IMR-90 (cell line): ENCODE measurements at regions not wholly inside any gene's neighbourhood (a gene's known extent, or its start where the extent isn't known, plus 50 kb on each side); places are given as distances from the start of the nearest gene placed in this dataset.

Experiments used
- ATAC-seq: fragments of 200-7000 bp; cut with Tn5 transposase; 2 replicates; pipeline ENCODE4 v1.9.1; 2020; ENCODE audit warnings: low read depth, mild to moderate bottlenecking, moderate library complexity
- BruUV-seq: library from RNA; stranded (reverse); fragments of 400-500 nt; replicated peaks from 2 replicates; lab custom pipeline; 2021; lab: Mats Ljungman, UMichigan
- CTCF ChIA-PET: fragments of 300-600 bp; formaldehyde crosslinking; extraction: SDS; loops from one replicate; lab custom pipeline; 2021; ENCODE audit warnings: antibody characterized with exemption; lab: Yijun Ruan, JAX
- POLR2A ChIA-PET: fragments of 300-600 bp; sonication (Branson Sonifier 250); formaldehyde crosslinking; loops from one replicate; lab custom pipeline; 2022; ENCODE audit warnings: antibody characterized with exemption; ENCODE audit not compliant: unreplicated experiment; lab: Charles Lee
- DNase-seq: peaks from one replicate; pipeline ENCODE4 v3.0.0; 2013
- H2AFZ ChIP-seq: replicated peaks from 2 replicates; pipeline ENCODE3; 2013; ENCODE audit warnings: low read length, mild to moderate bottlenecking; ENCODE audit not compliant: poor library complexity
- H2AK5ac ChIP-seq: 2 replicates; pipeline ENCODE4 v1.6.1; 2013; ENCODE audit warnings: low read depth, low read length, inconsistent platforms
- H2AK9ac ChIP-seq: replicated peaks from 2 replicates; pipeline ENCODE3; 2013; ENCODE audit warnings: mild to moderate bottlenecking, low read depth, low read length, moderate library complexity; ENCODE audit not compliant: poor library complexity
- H2BK120ac ChIP-seq: 2 replicates; pipeline ENCODE4 v1.6.1; 2013; ENCODE audit warnings: low read depth, low read length, inconsistent platforms
- H2BK15ac ChIP-seq: 3 replicates; pipeline ENCODE4 v1.6.1; 2013; ENCODE audit warnings: low read depth, low read length, inconsistent platforms
- H2BK20ac ChIP-seq: 2 replicates; pipeline ENCODE4 v1.6.1; 2013; ENCODE audit warnings: low read depth, mild to moderate bottlenecking, inconsistent platforms, low read length, moderate library complexity
- H2BK5ac ChIP-seq: 2 replicates; pipeline ENCODE4 v1.6.1; 2013; ENCODE audit warnings: mild to moderate bottlenecking, low read depth, low read length, inconsistent platforms; ENCODE audit not compliant: poor library complexity, severe bottlenecking
- H3K14ac ChIP-seq: replicated peaks from 2 replicates; pipeline ENCODE4 v1.6.1; 2013; ENCODE audit warnings: low read depth, low read length, inconsistent platforms
- H3K18ac ChIP-seq: 2 replicates; pipeline ENCODE4 v1.6.1; 2013; ENCODE audit warnings: low read depth, low read length, control low read depth
- H3K23ac ChIP-seq: 2 replicates; pipeline ENCODE4 v1.6.1; 2013; ENCODE audit warnings: low read depth, low read length, inconsistent platforms
- H3K27ac ChIP-seq: 2 replicates; pipeline ENCODE4 v1.5.1; 2013; ENCODE audit warnings: mild to moderate bottlenecking, control low read depth, low read length; ENCODE audit not compliant: insufficient read depth
- H3K27me3 ChIP-seq: 2 replicates; pipeline ENCODE4 v1.6.1; 2013; ENCODE audit warnings: low read length; ENCODE audit not compliant: control insufficient read depth, insufficient read depth
- H3K36me3 ChIP-seq: 2 replicates; pipeline ENCODE4 v1.6.1; 2013; ENCODE audit warnings: low read length, mixed read lengths; ENCODE audit not compliant: control insufficient read depth, insufficient read depth
- H3K4ac ChIP-seq: 2 replicates; pipeline ENCODE4 v1.6.1; 2013; ENCODE audit warnings: low read depth, low read length, inconsistent platforms
- H3K4me1 ChIP-seq: 2 replicates; pipeline ENCODE4 v1.6.1; 2013; ENCODE audit warnings: low read length, mixed read lengths; ENCODE audit not compliant: control insufficient read depth, insufficient read depth
- H3K4me2 ChIP-seq: 2 replicates; pipeline ENCODE4 v1.6.1; 2013; ENCODE audit warnings: low read depth, mild to moderate bottlenecking, control low read depth, low read length, moderate library complexity
- H3K4me3 ChIP-seq: 2 replicates; pipeline ENCODE4 v1.5.1; 2013; ENCODE audit warnings: low read depth, mild to moderate bottlenecking, control low read depth, low read length, moderate library complexity; ENCODE audit not compliant: insufficient read depth
- H3K56ac ChIP-seq: 2 replicates; pipeline ENCODE4 v1.6.1; 2013; ENCODE audit warnings: low read length, inconsistent platforms; ENCODE audit not compliant: insufficient read depth; ENCODE audit errors: extremely low read depth
- H3K79me1 ChIP-seq, 2 experiments: 2 replicates each; pipeline ENCODE4 v1.6.1; 2013; ENCODE audit warnings: low read length in 2 of 2, inconsistent platforms in 1 of 2, low read depth in 1 of 2
- H3K9ac ChIP-seq: 2 replicates; pipeline ENCODE4 v1.6.1; 2013; ENCODE audit warnings: low read depth, low read length, control low read depth
- H3K9me1 ChIP-seq: 2 replicates; pipeline ENCODE4 v1.6.1; 2013; ENCODE audit warnings: low read length, inconsistent platforms; ENCODE audit not compliant: insufficient read depth
- H3K9me3 ChIP-seq: 2 replicates; pipeline ENCODE4 v1.6.1; 2013; ENCODE audit warnings: low read length; ENCODE audit not compliant: control insufficient read depth, insufficient read depth
- H4K20me1 ChIP-seq: 2 replicates; pipeline ENCODE4 v1.6.1; 2013; ENCODE audit warnings: low read length, inconsistent platforms; ENCODE audit not compliant: insufficient read depth
- H4K5ac ChIP-seq: 2 replicates; pipeline ENCODE4 v1.6.1; 2013; ENCODE audit warnings: mild to moderate bottlenecking, low read depth, low read length, control low read depth
- H4K8ac ChIP-seq, 2 experiments: 2 replicates each; pipeline ENCODE4 v1.6.1; 2013; ENCODE audit warnings: low read depth in 2 of 2, low read length in 2 of 2, control low read depth in 1 of 2, inconsistent platforms in 1 of 2
- H4K91ac ChIP-seq: 2 replicates; pipeline ENCODE4 v1.6.1; 2013; ENCODE audit warnings: low read depth, low read length, inconsistent platforms; ENCODE audit not compliant: insufficient read depth
- BHLHE40 ChIP-seq: fragments of 150-350 bp; IDR thresholded peaks from 2 replicates; pipeline ENCODE4 v1.6.1; 2016; ENCODE audit warnings: mild to moderate bottlenecking, low read depth, low read length
- CEBPB ChIP-seq: IDR thresholded peaks from 2 replicates; pipeline ENCODE4 v1.6.1; 2012; ENCODE audit warnings: low read depth, low read length, improper control_type of control experiment
- CHD1 ChIP-seq: IDR thresholded peaks from 2 replicates; pipeline ENCODE4 v1.6.1; 2012; ENCODE audit warnings: low read depth, low read length, improper control_type of control experiment
- CTCF ChIP-seq: conservative IDR thresholded peaks from 2 replicates; pipeline ENCODE4 v1.5.1; 2012; ENCODE audit warnings: mild to moderate bottlenecking, low read depth, low read length, improper control_type of control experiment
- ELK1 ChIP-seq: fragments of 150-350 bp; IDR thresholded peaks from 2 replicates; pipeline ENCODE4 v1.6.1; 2016; ENCODE audit warnings: low read depth, mild to moderate bottlenecking, low read length, moderate library complexity, borderline replicate concordance
- FOS ChIP-seq: fragments of 150-350 bp; IDR thresholded peaks from 2 replicates; pipeline ENCODE4 v1.6.1; 2016; ENCODE audit warnings: low read depth, low read length
- MAFK ChIP-seq: IDR thresholded peaks from 2 replicates; pipeline ENCODE4 v1.6.1; 2012; ENCODE audit warnings: low read depth, low read length, improper control_type of control experiment
- MAZ ChIP-seq: IDR thresholded peaks from 2 replicates; pipeline ENCODE4 v1.6.1; 2012; ENCODE audit warnings: low read depth, mild to moderate bottlenecking, low read length, improper control_type of control experiment, moderate library complexity, borderline replicate concordance
- MXI1 ChIP-seq: IDR thresholded peaks from 2 replicates; pipeline ENCODE4 v1.6.1; 2012; ENCODE audit warnings: low read depth, mild to moderate bottlenecking, low read length, moderate library complexity, borderline replicate concordance
- NFE2L2 ChIP-seq: fragments of 150-350 bp; IDR thresholded peaks from 2 replicates; pipeline ENCODE4 v1.6.1; 2016; ENCODE audit warnings: low read depth, mild to moderate bottlenecking, low read length
- POLR2A ChIP-seq: IDR thresholded peaks from 2 replicates; pipeline ENCODE4 v1.6.1; 2012; ENCODE audit warnings: mild to moderate bottlenecking, low read depth, low read length
- RAD21 ChIP-seq: IDR thresholded peaks from 2 replicates; pipeline ENCODE4 v1.6.1; 2012; ENCODE audit warnings: low read length, improper control_type of control experiment
- RCOR1 ChIP-seq: IDR thresholded peaks from 2 replicates; pipeline ENCODE4 v1.6.1; 2012; ENCODE audit warnings: mild to moderate bottlenecking, low read length, improper control_type of control experiment; ENCODE audit not compliant: insufficient replicate concordance
- RFX5 ChIP-seq: IDR thresholded peaks from 2 replicates; pipeline ENCODE4 v1.8.0; 2012; ENCODE audit warnings: low read depth, mild to moderate bottlenecking, low read length, moderate library complexity
- SMC3 ChIP-seq: fragments of 150-350 bp; IDR thresholded peaks from 2 replicates; pipeline ENCODE4 v1.6.1; 2016; ENCODE audit warnings: low read depth, mild to moderate bottlenecking, antibody characterized with exemption, low read length, moderate library complexity
- USF2 ChIP-seq: fragments of 150-350 bp; IDR thresholded peaks from 2 replicates; pipeline ENCODE4 v1.6.1; 2017; ENCODE audit warnings: mild to moderate bottlenecking, antibody characterized with exemption, low read length, low read depth
- WGBS, 2 experiments: methylation state at CpG; one replicate each; pipeline versions ENCODE4 v1.1.5 to v1.1.7; 2013; ENCODE audit warnings: missing lambda C conversion rate in 2 of 2; ENCODE audit not compliant: insufficient read length in 1 of 2; ENCODE audit errors: extremely low coverage in 2 of 2; 5-methylcytosine and 5-hydroxymethylcytosine counted together
- dilution Hi-C: fragments of 300-500 bp; cut with HindIII; formaldehyde crosslinking; loops from one replicate; pipeline ENCODE4 v1.14.3; 2018; ENCODE audit warnings: low sequenced_read_pairs; ENCODE audit not compliant: unreplicated experiment
- in situ Hi-C: fragments of 300-500 bp; cut with MboI; formaldehyde crosslinking; loops from 3 replicates; pipeline ENCODE4 v1.14.3; 2019; ENCODE audit warnings: low sequenced_read_pairs, inconsistent platforms, mixed read lengths
- intact Hi-C: fragments of 100-400 bp; cut with micrococcal nuclease; formaldehyde crosslinking; loops from 2 replicates; pipeline ENCODE4 v1.10.0; 2022

DNA sequence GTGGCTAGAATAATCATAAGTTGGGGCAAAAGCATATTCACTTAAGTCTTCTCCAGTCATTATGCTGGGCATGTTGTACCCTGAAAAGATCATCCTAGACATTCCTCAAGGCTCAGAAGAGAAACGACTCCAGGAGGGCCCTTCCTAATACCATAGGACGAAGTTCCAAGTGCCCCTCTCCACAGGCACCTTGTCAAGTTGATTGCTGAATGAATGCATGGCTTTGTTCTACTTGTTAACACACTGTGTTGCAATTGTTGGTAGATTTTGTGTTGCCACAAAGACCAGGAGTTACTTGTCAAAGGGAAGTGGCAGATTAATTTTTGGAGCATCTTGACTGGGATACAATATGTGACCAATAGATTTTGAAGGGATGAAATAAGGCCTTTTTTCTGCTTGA, 194.3 kb upstream of the SMLR1 start:
- H4K91ac ChIP-seq, result no peak overlapping the region
- no peak overlapping the region for H3K9ac ChIP-seq
- H3K4me3 ChIP-seq, result no peak overlapping the region
- H3K4ac ChIP-seq, result no peak overlapping the region
- no CpG with 5 or more reads among the region's 2 CpGs for WGBS, 2 experiments
- H2BK120ac ChIP-seq, result no peak overlapping the region
- POLR2A ChIA-PET, result no interaction called here
- no peak for ATAC-seq
- H3K14ac ChIP-seq, result no peak overlapping the region
- no peak overlapping the region for H3K18ac ChIP-seq
- H3K4me2 ChIP-seq, result no peak overlapping the region; the same call in 1 of the 2 replicates
- no peak for DNase-seq
- no peak overlapping the region for H2BK5ac ChIP-seq
- dilution Hi-C loops (no loop called here), intact Hi-C loops (no loop called here), in situ Hi-C loops (no loop called here)
- H2AK9ac ChIP-seq, result no peak overlapping the region
- TF ChIP-seq POLR2A (no peak), NFE2L2 (no peak), MAFK (no peak), SMC3 (no peak), RAD21 (no peak), ELK1 (no peak), USF2 (no peak), FOS (no peak), MAZ (no peak), RCOR1 (no peak), CEBPB (no peak), BHLHE40 (no peak), CTCF (no peak), CHD1 (no peak), RFX5 (no peak), MXI1 (no peak)
- H2AFZ ChIP-seq, result no peak overlapping the region
- H4K20me1 ChIP-seq, result no peaks in the 10 kb centered on the region
- no peak overlapping the region for H2BK15ac ChIP-seq
- no peaks in the 10 kb centered on the region for H3K9me3 ChIP-seq
- H2BK20ac ChIP-seq, result no peak overlapping the region
- no peak overlapping the region for H4K8ac ChIP-seq
- H3K4me1 ChIP-seq, result no peaks in the 10 kb centered on the region
- H4K5ac ChIP-seq, result no peak overlapping the region
- H3K27me3 ChIP-seq, result no peaks in the 10 kb centered on the region
- H3K27ac ChIP-seq, result no peak overlapping the region
- H3K79me1 ChIP-seq, result no peaks in the 10 kb centered on the region
- BruUV-seq, result no TSS peak
- no peak overlapping the region for H3K56ac ChIP-seq
- no peaks in the 10 kb centered on the region for H3K9me1 ChIP-seq
- no peaks in the 10 kb centered on the region for H3K36me3 ChIP-seq
- H2AK5ac ChIP-seq, result no peak overlapping the region
- no peak overlapping the region for H3K23ac ChIP-seq
- CTCF ChIA-PET, result no interaction called here
